Activated CD8-positive, alpha-beta memory T cell treated with anti-CD3 and anti-CD28 coated beads for 36 hours (primary cell): ENCODE measurements at regions not wholly inside any gene's neighbourhood (a gene's known extent, or its start where the extent isn't known, plus 50 kb on each side); places are given as distances from the start of the nearest gene placed in this dataset.
"Not testable (repeated sequence)": the region's sequence is repeated elsewhere in the genome, so short reads cannot be mapped to it uniquely, and the experiment has no call there.

Experiments used
- CTCF ChIA-PET: fragments of 350-600 bp; sonication (Branson Sonifier 250); formaldehyde crosslinking; loops from one replicate; lab custom pipeline; 2021; ENCODE audit warnings: antibody characterized with exemption; lab: Charles Lee
- POLR2A ChIA-PET: fragments of 350-600 bp; sonication (Branson Sonifier 250); formaldehyde crosslinking; loops from one replicate; lab custom pipeline; 2021; ENCODE audit warnings: antibody characterized with exemption; lab: Charles Lee

DNA sequence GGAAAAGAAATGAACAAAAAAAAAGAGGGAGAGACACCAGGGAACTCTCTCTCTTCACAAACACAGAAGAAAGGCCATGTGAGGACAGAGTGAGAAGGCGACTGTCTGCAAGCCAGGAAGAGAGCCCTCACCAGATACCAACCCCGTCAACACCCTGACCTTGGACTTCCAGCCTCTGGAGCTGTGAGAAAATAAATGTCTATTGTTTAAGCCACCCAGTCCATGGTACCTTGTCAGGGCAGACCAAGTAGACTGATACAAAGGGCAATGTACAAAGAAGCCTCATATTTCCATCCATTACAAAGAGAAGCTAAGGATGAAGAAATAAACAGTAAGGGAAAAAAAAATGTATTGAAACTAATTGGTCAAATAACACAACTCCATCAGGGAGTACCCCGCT is 146.6 kb downstream of the ZNF281 start:
- POLR2A ChIA-PET: no interaction called here
- CTCF ChIA-PET: interaction anchor here (1.3 kb wide), 1 partner anchor 9 kb away, joined by 5 read pairs; no protein-coding TSS in a partner anchor

DNA sequence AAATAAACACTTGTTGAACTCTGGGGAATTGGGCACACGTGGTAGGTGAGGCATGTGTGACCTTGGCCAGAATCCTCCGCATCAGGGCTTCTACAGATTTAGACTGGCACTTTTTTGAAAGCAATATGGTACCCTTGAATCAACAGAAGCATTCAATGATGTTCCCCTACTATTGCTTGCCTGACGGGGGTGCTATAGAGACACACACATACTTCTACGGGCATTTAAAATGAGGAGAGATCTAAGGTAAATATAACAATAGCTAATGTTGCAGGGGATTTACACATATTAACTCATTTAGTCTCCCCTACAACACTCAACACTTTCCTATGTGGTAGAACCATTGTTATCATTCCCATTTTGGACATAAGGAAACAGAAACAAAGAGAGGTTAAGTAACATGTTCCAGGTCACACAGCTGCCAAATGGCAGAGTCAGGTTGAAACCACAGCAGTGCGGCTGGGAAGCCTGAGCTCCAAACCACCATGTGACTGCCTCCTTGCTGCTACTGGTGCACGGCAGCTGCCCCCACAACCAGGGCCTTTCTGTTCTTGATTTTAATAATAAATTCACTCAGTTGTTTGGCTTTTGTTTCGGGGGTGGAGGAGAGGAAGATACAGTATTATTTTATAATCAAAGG is 147.4 kb downstream of the ZNF281 start:
- ChIA-PET CTCF (interaction anchor here (1.3 kb wide), 1 partner anchor 9 kb away, joined by 5 read pairs; no protein-coding TSS in a partner anchor), POLR2A (no interaction called here)

GRCh38 chr1:200260597-200261335 is 149.1 kb downstream of the ZNF281 start:
- ChIA-PET CTCF (no interaction called here), POLR2A (interaction anchor here (0.6 kb wide), 1 partner anchor 320 kb away, joined by 8 read pairs; no protein-coding TSS in a partner anchor)

DNA sequence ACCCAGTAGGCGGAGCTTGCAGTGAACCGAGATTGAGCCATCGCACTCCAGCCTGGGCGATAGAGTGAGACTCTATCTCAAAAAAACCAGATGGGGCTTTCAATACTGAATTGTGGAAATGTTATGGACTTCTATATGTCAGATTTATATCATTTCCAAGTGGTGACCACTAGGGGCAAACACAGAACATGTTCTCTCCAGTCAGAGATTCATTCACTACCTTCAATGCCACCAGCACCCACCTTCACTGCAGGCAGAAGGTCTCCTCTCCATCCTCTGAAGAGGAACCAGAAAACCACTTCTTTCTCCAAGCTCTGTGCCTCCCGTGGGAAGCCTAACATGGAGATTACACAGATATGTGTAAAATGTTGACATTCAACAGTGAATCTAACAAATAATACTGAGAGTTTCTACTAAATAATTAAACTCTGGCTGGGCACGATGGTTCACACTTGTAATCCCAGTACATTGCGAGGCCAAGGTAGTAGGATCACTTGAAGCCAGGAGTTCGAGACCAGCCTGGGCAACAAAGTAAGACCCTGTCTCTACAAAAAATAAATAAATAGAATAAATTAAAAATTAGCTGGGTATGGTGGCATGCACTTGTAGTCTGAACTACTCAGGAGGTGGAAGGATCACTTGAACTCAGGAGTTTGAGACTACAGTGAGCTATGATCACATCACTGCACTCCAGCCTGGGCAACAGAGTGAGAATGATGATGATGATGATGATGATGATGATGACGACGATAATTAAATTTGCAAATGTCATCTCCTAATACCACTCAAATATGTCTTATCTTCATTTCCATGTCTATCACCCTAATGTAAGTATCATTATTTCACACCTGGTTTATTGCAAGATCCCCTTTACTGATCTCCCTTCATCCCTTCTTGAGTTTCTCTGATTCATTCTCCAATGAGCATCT is 151.1 kb downstream of the ZNF281 start:
- ChIA-PET POLR2A (no interaction called here), CTCF (interaction anchor here (0.7 kb wide), 1 partner anchor 71 kb away, joined by 3 read pairs; no protein-coding TSS in a partner anchor)

GRCh38 chr1:200257235-200257634 is 152.6 kb downstream of the ZNF281 start:
- ChIA-PET CTCF (no interaction called here), POLR2A (no interaction called here)

DNA sequence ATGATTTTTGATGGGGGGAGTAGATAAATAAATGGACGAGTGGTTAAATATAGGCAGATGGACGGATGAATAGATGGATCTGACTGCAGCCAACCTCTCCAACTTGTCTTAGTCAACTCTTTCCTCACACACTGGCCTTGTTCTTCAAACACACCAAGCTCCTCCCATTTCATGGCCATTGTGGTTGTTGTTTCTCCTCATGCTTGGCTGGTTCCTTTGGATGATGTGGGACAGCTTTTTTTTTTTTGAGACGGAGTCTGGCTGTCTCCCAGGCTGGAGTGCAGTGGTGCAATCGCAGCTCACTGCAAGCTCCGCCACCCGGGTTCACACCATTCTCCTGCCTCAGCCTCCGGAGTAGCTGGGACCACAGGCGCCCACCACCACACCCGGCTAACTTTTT is 155.2 kb downstream of the ZNF281 start:
- POLR2A ChIA-PET: not testable (repeated sequence)
- CTCF ChIA-PET: interaction anchor here (0.9 to 1.6 kb wide), 3 partner anchors 8 to 234 kb away, joined by 3 to 5 read pairs (median 5); no protein-coding TSS in a partner anchor

DNA sequence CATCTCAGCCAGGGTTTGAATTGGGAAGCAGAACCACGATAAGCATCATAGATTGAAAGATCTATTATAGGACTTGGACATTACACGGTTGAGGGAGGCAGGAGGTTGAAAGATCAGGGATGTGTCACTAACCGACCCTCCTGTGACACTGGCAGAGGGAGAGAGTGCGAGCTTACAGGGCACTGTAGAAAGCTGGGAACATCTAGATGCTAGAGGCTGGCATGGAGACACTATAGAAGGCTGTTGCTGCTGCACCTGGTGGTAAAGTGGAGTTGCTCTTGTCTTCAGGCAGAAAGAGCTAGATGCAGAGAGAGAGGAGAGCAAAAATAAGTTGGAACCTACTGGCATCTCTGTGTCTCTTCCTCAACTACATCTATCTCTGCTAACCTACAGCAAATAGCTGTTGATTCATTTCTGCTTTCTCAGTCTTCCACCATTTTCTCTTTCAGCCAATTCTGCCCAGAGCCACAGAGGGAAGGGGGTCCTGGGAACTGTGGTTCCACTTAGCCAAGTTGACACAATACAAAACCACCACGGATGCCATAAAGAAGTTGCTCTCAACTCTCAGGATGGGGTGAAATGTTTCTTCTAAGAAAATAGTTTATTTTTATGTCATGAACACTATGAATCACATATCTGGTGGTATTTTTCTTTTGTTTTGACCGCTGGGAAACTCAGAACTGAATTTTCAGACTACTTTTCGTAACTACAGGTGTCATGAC is 155.9 kb downstream of the ZNF281 start:
- POLR2A ChIA-PET: interaction anchor here (0.5 kb wide), 1 partner anchor 50 kb away, joined by 3 read pairs; no protein-coding TSS in a partner anchor
- CTCF ChIA-PET: interaction anchor here (0.7 to 1.6 kb wide), 4 partner anchors 9 to 235 kb away, joined by 3 to 5 read pairs (median 4); no protein-coding TSS in a partner anchor

- ChIA-PET POLR2A (no interaction called here), CTCF (no interaction called here)
Observed at GRCh38 chr1:200252531-200252930, 157.3 kb downstream of the ZNF281 start.

DNA sequence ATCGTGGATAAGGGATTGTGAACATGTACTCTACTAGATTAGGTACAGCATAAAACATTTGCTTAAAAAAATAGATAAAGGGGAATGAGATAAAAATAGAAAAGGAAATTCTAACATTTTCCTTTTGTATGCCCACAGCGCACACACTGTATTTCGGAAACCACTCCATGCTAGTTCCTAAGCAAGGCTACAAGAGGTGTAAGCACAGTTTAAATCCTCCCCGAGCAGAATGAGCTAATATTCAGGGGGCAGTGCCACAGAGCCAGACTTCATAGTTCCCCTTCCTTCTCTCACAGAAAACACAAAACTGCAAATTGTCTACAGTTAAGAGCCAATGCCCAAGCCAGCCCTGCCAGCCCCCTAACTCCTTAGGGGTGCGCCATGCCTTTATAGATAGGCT is 159.4 kb downstream of the ZNF281 start:
- CTCF ChIA-PET: interaction anchor here (0.6 to 0.7 kb wide), 2 partner anchors 34 to 1454 kb away, joined by 3 read pairs; no protein-coding TSS in a partner anchor
- POLR2A ChIA-PET: interaction anchor here (0.6 kb wide), 1 partner anchor 264 kb away, joined by 4 read pairs; no protein-coding TSS in a partner anchor

- ChIA-PET CTCF (no interaction called here), POLR2A (interaction anchor here (0.5 kb wide), 1 partner anchor 105 kb away, joined by 3 read pairs; no protein-coding TSS in a partner anchor)
Observed at GRCh38 chr1:200248541-200248940, 161.3 kb downstream of the ZNF281 start.

DNA sequence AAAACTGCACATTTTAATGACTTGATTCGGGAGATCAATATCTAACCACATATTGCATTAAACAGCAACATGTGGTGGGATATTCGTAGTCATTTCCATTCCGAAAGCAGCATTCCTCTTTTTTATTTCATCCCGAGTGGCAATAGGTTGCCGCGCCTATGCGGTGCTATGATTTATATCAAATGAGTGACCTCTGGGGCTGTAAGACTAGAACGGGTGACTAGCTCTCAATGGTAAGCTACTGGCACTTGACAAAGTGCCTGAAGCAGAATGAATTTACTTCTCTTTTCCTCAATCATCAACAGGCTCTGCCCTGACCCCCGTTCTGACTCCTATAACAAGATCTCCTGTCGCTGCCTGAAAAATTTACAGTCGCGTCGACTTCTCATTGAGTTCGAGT is 162.3 kb downstream of the ZNF281 start:
- POLR2A ChIA-PET: no interaction called here
- CTCF ChIA-PET: no interaction called here

GRCh38 chr1:200245473-200245872 is 164.4 kb downstream of the ZNF281 start:
- ChIA-PET CTCF (no interaction called here), POLR2A (no interaction called here)

DNA sequence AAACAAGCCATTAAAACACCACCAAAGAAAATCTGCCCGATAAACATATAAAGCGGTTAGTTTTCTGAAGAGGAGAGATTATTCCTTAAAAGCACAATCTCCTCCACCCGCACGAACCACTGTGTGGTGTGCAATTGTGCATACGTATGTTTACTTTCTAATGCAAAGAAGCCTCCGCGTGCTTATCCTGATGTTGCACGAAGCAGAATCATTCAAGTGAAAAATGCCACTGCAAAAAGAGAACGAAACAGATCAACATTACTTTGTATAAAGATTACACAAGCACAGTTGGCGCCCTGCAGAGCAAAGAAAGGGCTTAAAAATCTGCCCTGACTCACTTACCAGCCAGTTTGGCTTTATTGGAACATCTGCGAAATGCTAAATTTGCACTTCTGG is 166.8 kb downstream of the ZNF281 start:
- ChIA-PET POLR2A (no interaction called here), CTCF (no interaction called here)

DNA sequence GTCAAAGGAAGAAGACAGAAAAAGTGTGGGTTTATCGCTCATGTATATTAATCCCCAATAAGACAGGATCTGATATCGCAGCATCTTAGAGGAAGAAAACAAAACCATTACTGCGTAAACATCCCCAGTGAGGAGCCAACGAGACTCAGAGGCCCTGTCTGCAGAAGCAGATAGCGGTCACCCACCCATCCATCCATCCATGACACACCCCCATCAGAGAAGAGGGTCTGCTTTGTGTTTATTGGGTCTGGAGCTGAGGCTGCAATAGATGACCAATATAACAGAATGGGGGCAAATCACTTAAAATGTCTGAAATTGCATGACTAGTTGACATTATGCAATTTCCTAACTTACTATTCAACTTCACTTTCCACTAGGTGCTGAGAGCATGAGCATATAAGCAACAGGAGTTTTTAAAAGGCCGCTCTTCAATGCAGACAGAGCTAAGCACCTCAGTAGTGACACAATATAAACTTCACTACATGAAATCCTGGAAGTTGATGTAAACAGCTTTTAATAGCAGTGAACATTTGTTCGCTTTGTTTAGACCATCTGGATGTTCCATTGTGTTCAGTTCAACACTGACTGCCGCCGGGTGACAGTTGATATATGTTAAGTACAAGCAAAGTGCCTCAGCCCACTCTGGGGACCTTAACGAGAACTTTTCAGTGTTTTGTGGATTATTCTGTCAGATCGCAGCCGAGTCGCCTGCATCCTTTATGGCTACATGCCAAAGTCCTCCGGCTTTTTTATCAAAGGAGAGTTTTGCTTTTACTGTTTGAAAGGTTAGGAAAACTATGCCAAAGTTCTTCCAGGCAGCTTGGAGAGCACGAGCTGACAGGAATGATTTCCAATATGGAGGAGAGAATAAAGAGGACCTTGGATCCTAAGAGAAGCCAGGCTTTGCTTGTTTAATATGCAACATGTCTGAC is 167.5 kb downstream of the ZNF281 start:
- ChIA-PET POLR2A (no interaction called here), CTCF (interaction anchor here (0.6 kb wide), 1 partner anchor 342 kb away, joined by 4 read pairs; no protein-coding TSS in a partner anchor)

GRCh38 chr1:200240656-200241055 is 169.2 kb downstream of the ZNF281 start:
- ChIA-PET CTCF (no interaction called here), POLR2A (no interaction called here)

DNA sequence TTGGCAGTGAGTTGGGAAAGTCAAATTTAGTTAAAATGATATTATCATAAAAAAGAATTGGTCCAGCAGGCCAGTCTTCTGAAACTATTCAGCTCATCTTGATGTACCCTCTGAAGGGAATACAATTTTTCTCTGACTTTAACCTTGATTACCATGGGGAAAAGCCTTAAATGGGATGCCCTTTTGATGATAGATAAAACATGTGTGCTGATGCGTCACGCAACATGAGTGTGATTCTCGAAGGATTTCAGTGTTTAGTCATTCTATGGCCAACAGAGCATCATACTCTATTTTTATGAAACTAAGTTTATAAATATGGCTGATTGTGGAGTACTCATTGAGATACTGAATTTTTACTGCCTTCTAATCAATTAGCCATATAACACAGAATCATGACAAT is 171.5 kb downstream of the ZNF281 start:
- POLR2A ChIA-PET: no interaction called here
- CTCF ChIA-PET: no interaction called here

GRCh38 chr1:200237066-200237465 is 172.8 kb downstream of the ZNF281 start:
- POLR2A ChIA-PET: no interaction called here
- CTCF ChIA-PET: no interaction called here
